HEK293 (cell line): ENCODE measurements at regions not wholly inside any gene's neighbourhood (a gene's known extent, or its start where the extent isn't known, plus 50 kb on each side); places are given as distances from the start of the nearest gene placed in this dataset.

Experiments used
- CTCF ChIA-PET: fragments of 350-600 bp; formaldehyde crosslinking; extraction: SDS; loops from one replicate; lab custom pipeline; 2021; ENCODE audit warnings: antibody characterized with exemption; lab: Yijun Ruan, JAX
- POLR2A ChIA-PET: fragments of 300-600 bp; formaldehyde crosslinking; extraction: SDS; loops from one replicate; lab custom pipeline; 2020; ENCODE audit warnings: antibody characterized with exemption, inconsistent platforms; lab: Yijun Ruan, JAX
- H3K27ac ChIP-seq: fragments of 200-500 bp; sonication (Bioruptor generic); 2 replicates; pipeline ENCODE4 v1.5.1; 2014; ENCODE audit warnings: low read depth, low read length, control low read depth, inconsistent platforms; ENCODE audit errors: extremely low read depth
- H3K36me3 ChIP-seq, 2 experiments: fragments of 200-500 bp in 1 of 2; sonication (Bioruptor generic) in 1 of 2; 1 replicate in 1 of 2; 2 replicates in 1 of 2; pipeline ENCODE4 v1.5.1; 2014 to 2017; ENCODE audit warnings: inconsistent platforms in 2 of 2, low read length in 2 of 2; ENCODE audit not compliant: control insufficient read depth in 2 of 2, insufficient read depth in 1 of 2
- H3K4me1 ChIP-seq: fragments of 200-500 bp; sonication (Bioruptor generic); 2 replicates; pipeline ENCODE4 v1.5.1; 2014; ENCODE audit warnings: mild to moderate bottlenecking, low read length, inconsistent platforms; ENCODE audit not compliant: control insufficient read depth, insufficient read depth
- H3K4me3 ChIP-seq: 2 replicates; pipeline ENCODE4 v1.5.1; 2011; ENCODE audit warnings: low read depth, mild to moderate bottlenecking, control low read depth, low read length, moderate library complexity
- H3K9me3 ChIP-seq: fragments of 200-500 bp; sonication (Bioruptor generic); 2 replicates; pipeline ENCODE4 v1.5.1; 2014; ENCODE audit warnings: low read depth, low read length, inconsistent platforms; ENCODE audit not compliant: control insufficient read depth, insufficient read depth
- HOXC10 ChIP-seq: sonication (generic); formaldehyde crosslinking; IDR thresholded peaks from 2 replicates; pipeline ENCODE4 v1.8.1; 2023; ENCODE audit warnings: mild to moderate bottlenecking, missing genetic modification reagents
- SCRT1 ChIP-seq: fragments of 450-650 bp; formaldehyde crosslinking; IDR thresholded peaks from 2 replicates; pipeline ENCODE4 v1.5.1; 2016; ENCODE audit warnings: missing biosample characterization, missing genetic modification characterization, borderline replicate concordance
- SP3 ChIP-seq: fragments of 450-650 bp; formaldehyde crosslinking; IDR thresholded peaks from 2 replicates; pipeline ENCODE4 v1.5.1; 2016; ENCODE audit warnings: missing biosample characterization, missing genetic modification characterization
- TRIM28 ChIP-seq: IDR thresholded peaks from 2 replicates; pipeline ENCODE4 v1.6.1; 2011; ENCODE audit warnings: low read length, control low read depth, borderline replicate concordance
- ZNF114 ChIP-seq: fragments of 450-650 bp; formaldehyde crosslinking; IDR thresholded peaks from 2 replicates; pipeline ENCODE4 v1.5.0; 2017; ENCODE audit warnings: missing biosample characterization, missing genetic modification characterization
- ZNF146 ChIP-seq: fragments of 450-650 bp; formaldehyde crosslinking; IDR thresholded peaks from 2 replicates; pipeline ENCODE4 v1.5.1; 2016; ENCODE audit warnings: missing biosample characterization, missing genetic modification characterization
- ZNF23 ChIP-seq: fragments of 450-650 bp; formaldehyde crosslinking; IDR thresholded peaks from 2 replicates; pipeline ENCODE4 v1.5.1; 2016; ENCODE audit warnings: missing biosample characterization, missing genetic modification characterization, borderline replicate concordance
- ZNF404 ChIP-seq: fragments of 450-650 bp; formaldehyde crosslinking; IDR thresholded peaks from 2 replicates; pipeline ENCODE4 v1.5.1; 2017; ENCODE audit warnings: missing biosample characterization, missing genetic modification characterization
- ZNF416 ChIP-seq: fragments of 450-650 bp; formaldehyde crosslinking; IDR thresholded peaks from 2 replicates; pipeline ENCODE4 v1.5.1; 2016; ENCODE audit warnings: missing biosample characterization, missing genetic modification characterization
- ZNF426 ChIP-seq: fragments of 450-650 bp; formaldehyde crosslinking; IDR thresholded peaks from 2 replicates; pipeline ENCODE4 v1.5.1; 2017; ENCODE audit warnings: missing biosample characterization, missing genetic modification characterization, mild to moderate bottlenecking, inconsistent platforms, moderate library complexity
- ZNF521 ChIP-seq: fragments of 450-650 bp; formaldehyde crosslinking; IDR thresholded peaks from 2 replicates; pipeline ENCODE4 v1.5.1; 2017; ENCODE audit warnings: missing biosample characterization, mild to moderate bottlenecking, missing genetic modification characterization
- ZNF549 ChIP-seq: fragments of 450-650 bp; IDR thresholded peaks from 2 replicates; pipeline ENCODE4 v1.5.1; 2018; ENCODE audit warnings: missing biosample characterization, missing genetic modification characterization, mild to moderate bottlenecking, inconsistent platforms, moderate library complexity
- ZNF670 ChIP-seq: fragments of 450-650 bp; formaldehyde crosslinking; IDR thresholded peaks from 2 replicates; pipeline ENCODE4 v1.5.1; 2016; ENCODE audit warnings: missing biosample characterization, missing genetic modification characterization, low read depth
- ZNF777 ChIP-seq: fragments of 450-650 bp; formaldehyde crosslinking; IDR thresholded peaks from 2 replicates; pipeline ENCODE4 v1.5.1; 2017; ENCODE audit warnings: missing biosample characterization, missing genetic modification characterization, borderline replicate concordance
- TF ChIP-seq, protein P1 (sequence below): fragments of 450-650 bp; formaldehyde crosslinking; conservative IDR thresholded peaks from 2 replicates; pipeline ENCODE4 v1.5.1; 2016; ENCODE audit warnings: low read depth, missing biosample characterization, missing genetic modification characterization
- TF ChIP-seq, protein P2 (sequence below): fragments of 450-650 bp; IDR thresholded peaks from 2 replicates; pipeline ENCODE4 v1.5.1; 2018; ENCODE audit warnings: missing biosample characterization, mild to moderate bottlenecking, missing genetic modification characterization

DNA sequence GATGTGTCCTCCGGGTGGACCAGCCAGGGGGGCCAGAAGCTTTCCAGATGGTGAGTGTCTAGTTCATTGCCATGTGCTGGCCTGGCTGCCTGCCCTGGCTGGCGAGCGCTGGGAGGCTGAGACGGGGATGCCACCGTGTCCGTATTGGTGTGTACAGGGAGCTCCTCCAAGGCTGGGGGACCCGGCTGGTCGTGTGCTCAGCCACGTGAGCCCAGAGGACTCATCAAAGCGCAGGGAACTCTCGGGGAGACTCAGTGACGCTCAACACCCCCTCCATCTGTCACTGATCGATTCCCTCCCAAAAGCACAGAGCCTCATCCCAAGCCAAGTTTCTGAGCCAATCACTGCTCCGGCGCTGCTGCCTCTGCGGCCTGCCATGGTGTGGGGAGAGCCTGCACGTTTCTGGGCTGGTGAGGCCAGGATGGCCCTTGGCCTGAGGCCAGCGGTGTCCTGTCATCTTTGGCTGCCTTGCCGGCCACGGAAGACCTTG, 423.7 kb downstream of the SHANK2 start (continued):
- TF ChIP-seq, protein P1, sequence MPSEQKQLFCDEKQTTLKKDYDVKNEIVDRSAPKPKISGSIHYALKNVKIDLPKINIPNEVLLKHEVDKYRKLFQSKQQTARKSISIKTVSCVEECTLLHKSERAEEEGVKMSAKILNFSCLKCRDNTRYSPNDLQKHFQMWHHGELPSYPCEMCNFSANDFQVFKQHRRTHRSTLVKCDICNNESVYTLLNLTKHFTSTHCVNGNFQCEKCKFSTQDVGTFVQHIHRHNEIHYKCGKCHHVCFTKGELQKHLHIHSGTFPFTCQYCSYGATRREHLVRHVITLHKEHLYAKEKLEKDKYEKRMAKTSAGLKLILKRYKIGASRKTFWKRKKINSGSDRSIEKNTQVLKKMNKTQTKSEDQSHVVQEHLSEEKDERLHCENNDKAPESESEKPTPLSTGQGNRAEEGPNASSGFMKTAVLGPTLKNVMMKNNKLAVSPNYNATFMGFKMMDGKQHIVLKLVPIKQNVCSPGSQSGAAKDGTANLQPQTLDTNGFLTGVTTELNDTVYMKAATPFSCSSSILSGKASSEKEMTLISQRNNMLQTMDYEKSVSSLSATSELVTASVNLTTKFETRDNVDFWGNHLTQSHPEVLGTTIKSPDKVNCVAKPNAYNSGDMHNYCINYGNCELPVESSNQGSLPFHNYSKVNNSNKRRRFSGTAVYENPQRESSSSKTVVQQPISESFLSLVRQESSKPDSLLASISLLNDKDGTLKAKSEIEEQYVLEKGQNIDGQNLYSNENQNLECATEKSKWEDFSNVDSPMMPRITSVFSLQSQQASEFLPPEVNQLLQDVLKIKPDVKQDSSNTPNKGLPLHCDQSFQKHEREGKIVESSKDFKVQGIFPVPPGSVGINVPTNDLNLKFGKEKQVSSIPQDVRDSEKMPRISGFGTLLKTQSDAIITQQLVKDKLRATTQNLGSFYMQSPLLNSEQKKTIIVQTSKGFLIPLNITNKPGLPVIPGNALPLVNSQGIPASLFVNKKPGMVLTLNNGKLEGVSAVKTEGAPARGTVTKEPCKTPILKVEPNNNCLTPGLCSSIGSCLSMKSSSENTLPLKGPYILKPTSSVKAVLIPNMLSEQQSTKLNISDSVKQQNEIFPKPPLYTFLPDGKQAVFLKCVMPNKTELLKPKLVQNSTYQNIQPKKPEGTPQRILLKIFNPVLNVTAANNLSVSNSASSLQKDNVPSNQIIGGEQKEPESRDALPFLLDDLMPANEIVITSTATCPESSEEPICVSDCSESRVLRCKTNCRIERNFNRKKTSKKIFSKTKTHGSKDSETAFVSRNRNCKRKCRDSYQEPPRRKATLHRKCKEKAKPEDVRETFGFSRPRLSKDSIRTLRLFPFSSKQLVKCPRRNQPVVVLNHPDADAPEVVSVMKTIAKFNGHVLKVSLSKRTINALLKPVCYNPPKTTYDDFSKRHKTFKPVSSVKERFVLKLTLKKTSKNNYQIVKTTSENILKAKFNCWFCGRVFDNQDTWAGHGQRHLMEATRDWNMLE (tag by site-specific recombination), result no peak
- TF ChIP-seq ZNF777 (tag by site-specific recombination) (no peak), ZNF549 (tag by site-specific recombination) (no peak), ZNF670 (tag by site-specific recombination) (no peak)

DNA sequence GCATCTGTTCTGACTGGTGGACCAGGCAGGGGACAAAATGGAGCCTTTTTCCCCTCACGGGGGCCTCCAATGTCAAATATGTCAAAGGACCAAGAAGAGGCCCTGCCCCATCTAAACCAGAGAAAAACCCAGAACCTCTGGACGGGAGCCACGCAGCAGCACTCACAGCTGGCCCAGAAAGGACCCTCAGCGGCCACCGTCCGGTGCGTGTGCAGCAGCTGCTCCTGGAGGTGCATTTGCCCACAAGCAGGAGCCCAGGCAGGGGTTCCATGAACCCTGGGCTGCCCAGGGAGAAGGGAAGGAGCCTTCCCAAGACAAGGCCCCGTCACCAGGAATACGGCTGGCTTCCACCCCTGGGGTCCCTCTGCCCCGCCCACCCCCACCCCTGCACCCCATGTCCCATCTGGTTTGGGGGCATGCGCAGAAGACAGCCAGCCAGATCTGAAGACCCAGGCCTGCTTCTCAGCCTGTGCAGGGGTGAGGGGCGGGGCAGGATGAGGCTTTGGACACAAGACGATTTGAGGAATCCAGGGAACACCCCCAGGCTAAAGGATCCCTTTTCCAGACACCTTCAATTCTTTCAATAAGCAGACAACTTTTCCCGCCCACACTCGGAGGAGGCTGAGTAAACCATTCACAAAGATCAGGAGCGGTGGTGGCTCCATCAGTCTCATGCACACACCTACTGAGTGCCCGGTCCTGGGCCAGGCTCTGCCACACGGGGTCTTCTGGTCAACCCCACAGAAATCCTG, 423.1 kb downstream of the SHANK2 start:
- H3K27ac ChIP-seq, result no peak overlapping the region
- TF ChIP-seq ZNF146 (tag by site-specific recombination) (no peak), ZNF23 (tag by site-specific recombination) (no peak), SP3 (tag by site-specific recombination) (no peak), ZNF521 (tag by site-specific recombination) (no peak)
- TF ChIP-seq, protein P2, sequence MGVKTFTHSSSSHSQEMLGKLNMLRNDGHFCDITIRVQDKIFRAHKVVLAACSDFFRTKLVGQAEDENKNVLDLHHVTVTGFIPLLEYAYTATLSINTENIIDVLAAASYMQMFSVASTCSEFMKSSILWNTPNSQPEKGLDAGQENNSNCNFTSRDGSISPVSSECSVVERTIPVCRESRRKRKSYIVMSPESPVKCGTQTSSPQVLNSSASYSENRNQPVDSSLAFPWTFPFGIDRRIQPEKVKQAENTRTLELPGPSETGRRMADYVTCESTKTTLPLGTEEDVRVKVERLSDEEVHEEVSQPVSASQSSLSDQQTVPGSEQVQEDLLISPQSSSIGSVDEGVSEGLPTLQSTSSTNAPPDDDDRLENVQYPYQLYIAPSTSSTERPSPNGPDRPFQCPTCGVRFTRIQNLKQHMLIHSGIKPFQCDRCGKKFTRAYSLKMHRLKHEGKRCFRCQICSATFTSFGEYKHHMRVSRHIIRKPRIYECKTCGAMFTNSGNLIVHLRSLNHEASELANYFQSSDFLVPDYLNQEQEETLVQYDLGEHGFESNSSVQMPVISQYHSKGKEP (tag by site-specific recombination), result no peak
- H3K4me1 ChIP-seq, result no peaks in the 10 kb centered on the region
- no peaks in the 10 kb centered on the region for H3K36me3 ChIP-seq
- ChIA-PET POLR2A (no interaction called here), CTCF (interaction anchor here (0.5 kb wide), 1 partner anchor 115 kb away, joined by 3 read pairs; no protein-coding TSS in a partner anchor)
- H3K9me3 ChIP-seq, result no peaks in the 10 kb centered on the region
- H3K4me3 ChIP-seq, result no peak overlapping the region

DNA sequence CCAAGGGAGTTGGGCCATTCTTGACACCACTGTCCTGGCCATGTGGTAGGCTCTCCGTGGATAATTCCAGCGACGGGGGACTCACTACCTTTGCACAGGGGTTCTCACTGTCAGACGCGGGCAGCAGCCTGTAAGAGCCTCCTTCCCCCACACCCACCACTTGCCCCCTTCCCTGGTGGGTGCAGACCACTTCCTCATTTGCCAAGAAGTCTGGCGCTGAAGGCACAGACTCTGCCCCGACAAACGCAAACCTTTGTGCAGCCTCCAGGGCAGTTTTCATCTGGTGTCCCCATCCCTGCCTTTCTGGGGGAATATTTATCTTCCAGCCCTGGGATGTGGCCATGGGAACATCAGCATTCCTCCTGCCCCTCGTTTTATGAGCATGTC, 422.5 kb downstream of the SHANK2 start:
- POLR2A ChIA-PET, result no interaction called here

More for the DNA sequence above, 422.5 kb downstream of the SHANK2 start:
- H3K4me1 ChIP-seq, result no peaks in the 10 kb centered on the region
- H3K9me3 ChIP-seq, result no peaks in the 10 kb centered on the region
- TF ChIP-seq ZNF416 (no peak), ZNF670 (tag by site-specific recombination) (no peak), ZNF404 (tag by site-specific recombination) (no peak), HOXC10 (CRISPR knock-in tag) (no peak), TRIM28 (no peak), ZNF114 (tag by site-specific recombination) (no peak), SCRT1 (tag by site-specific recombination) (no peak), ZNF426 (no peak)
- TF ChIP-seq, protein P2 (tag by site-specific recombination), result no peak
- CTCF ChIA-PET, result no interaction called here
- no peaks in the 10 kb centered on the region for H3K36me3 ChIP-seq
- no peak overlapping the region for H3K27ac ChIP-seq
- no peak overlapping the region for H3K4me3 ChIP-seq
